Cardiac muscle cell (in vitro differentiated cells and primary cell): ENCODE measurements at regions not wholly inside any gene's neighbourhood (a gene's known extent, or its start where the extent isn't known, plus 50 kb on each side); places are given as distances from the start of the nearest gene placed in this dataset.

Experiments
- DNase-seq, 2 donors: peaks; one replicate each; pipeline versions ENCODE4 v3.0.0 to v3.0.0-alpha.2; 2010 to 2017; ENCODE audit warnings: low read depth in 1 of 2, low spot score in 1 of 2
- H3K27ac ChIP-seq: fragments of 200-600 bp; sonication (generic); 2 replicates; pipeline ENCODE4 v1.5.1; 2016
- H3K27me3 ChIP-seq: fragments of 200-600 bp; sonication (generic); 2 replicates; pipeline ENCODE4 v1.6.0; 2016; ENCODE audit warnings: control low read depth
- H3K36me3 ChIP-seq: fragments of 200-600 bp; sonication (generic); 2 replicates; pipeline ENCODE4 v1.5.1; 2016; ENCODE audit warnings: control low read depth
- H3K4me1 ChIP-seq: fragments of 200-600 bp; sonication (generic); 2 replicates; pipeline ENCODE4 v1.8.1; 2017; ENCODE audit warnings: low read depth, mild to moderate bottlenecking, mixed run types
- H3K4me3 ChIP-seq: fragments of 200-600 bp; sonication (generic); 2 replicates; pipeline ENCODE4 v1.5.1; 2016; ENCODE audit warnings: mild to moderate bottlenecking
- H3K9me3 ChIP-seq: fragments of 200-600 bp; sonication (generic); 2 replicates; pipeline ENCODE4 v1.5.1; 2017; ENCODE audit warnings: low read depth, mild to moderate bottlenecking, control low read depth
- CTCF ChIP-seq: IDR thresholded peaks from 2 replicates; pipeline ENCODE4 v1.5.1; 2012; ENCODE audit warnings: low read depth, mild to moderate bottlenecking, low read length

GRCh38 chr15:98363955-98364354 is 284.4 kb upstream of the IGF1R start:
- no peak overlapping the region for H3K27ac ChIP-seq
- H3K4me1 ChIP-seq = no peaks in the 10 kb centered on the region
- H3K4me3 ChIP-seq = no peak overlapping the region
- no peaks in the 10 kb centered on the region for H3K36me3 ChIP-seq
- TF ChIP-seq CTCF = no peak
- H3K27me3 ChIP-seq = no peaks in the 10 kb centered on the region
- H3K9me3 ChIP-seq = no peaks in the 10 kb centered on the region
- no peak for DNase-seq

- Histone ChIP-seq H3K4me3 (no peak overlapping the region), H3K27ac (no peak overlapping the region), H3K4me1 (no peaks in the 10 kb centered on the region), H3K36me3 (no peaks in the 10 kb centered on the region), H3K27me3 (no peaks in the 10 kb centered on the region), H3K9me3 (no peaks in the 10 kb centered on the region)
- TF ChIP-seq CTCF = no peak
- no peak for DNase-seq
These were observed 279.1 kb upstream of the IGF1R start for GRCh38 chr15:98369081-98369716.

GRCh38 chr15:98375513-98376340 is 272.6 kb upstream of the IGF1R start:
- no peak for TF ChIP-seq CTCF
- no peak for DNase-seq
- Histone ChIP-seq H3K9me3 (no peaks in the 10 kb centered on the region), H3K27me3 (no peaks in the 10 kb centered on the region), H3K4me3 (no peak overlapping the region), H3K36me3 (no peaks in the 10 kb centered on the region), H3K4me1 (no peaks in the 10 kb centered on the region), H3K27ac (no peak overlapping the region)

- TF ChIP-seq CTCF = no peak
- H3K4me1 ChIP-seq = no peaks in the 10 kb centered on the region
- H3K36me3 ChIP-seq = no peaks in the 10 kb centered on the region
- no peaks in the 10 kb centered on the region for H3K9me3 ChIP-seq
- H3K4me3 ChIP-seq = no peak overlapping the region
- DNase-seq = no peak
- H3K27me3 ChIP-seq = no peaks in the 10 kb centered on the region
- no peak overlapping the region for H3K27ac ChIP-seq
These were observed 267.6 kb upstream of the IGF1R start for GRCh38 chr15:98380721-98381120.

- no peaks in the 10 kb centered on the region for H3K36me3 ChIP-seq
- no peaks in the 10 kb centered on the region for H3K9me3 ChIP-seq
- no peaks in the 10 kb centered on the region for H3K27me3 ChIP-seq
- DNase-seq = no peak
- no peak overlapping the region for H3K4me3 ChIP-seq
- no peak overlapping the region for H3K27ac ChIP-seq
- TF ChIP-seq CTCF = no peak
- no peaks in the 10 kb centered on the region for H3K4me1 ChIP-seq
These were observed 266.9 kb upstream of the IGF1R start for GRCh38 chr15:98381446-98381845.
